Testis (tissue), 2 donors: ENCODE measurements at regions not wholly inside any gene's neighbourhood (a gene's known extent, or its start where the extent isn't known, plus 50 kb on each side); places are given as distances from the start of the nearest gene placed in this dataset.

Source experiments
- CTCF ChIP-seq, 3 experiments: fragments of 450-650 bp in 2 of 3; fragments of 200-600 bp in 1 of 3; sonication (generic) in 1 of 3; IDR thresholded peaks; one replicate each; pipeline ENCODE4 v1.5.1; 2016 to 2019; ENCODE audit warnings: antibody characterized with exemption in 3 of 3, mild to moderate bottlenecking in 2 of 3, moderate library complexity in 1 of 3
- POLR2A ChIP-seq: fragments of 450-650 bp; IDR thresholded peaks from one replicate; pipeline ENCODE4 v1.6.1; 2017; ENCODE audit warnings: antibody characterized with exemption, mild to moderate bottlenecking, moderate library complexity

- TF ChIP-seq CTCF (IDR thresholded peaks at IDR 0.05): no peak
- no peak for TF ChIP-seq POLR2A
Observed at GRCh38 chr2:158733430-158733755, 61.7 kb upstream of the DAPL1 start.
